GM12878 (cell line): ENCODE measurements at regions not wholly inside any gene's neighbourhood (a gene's known extent, or its start where the extent isn't known, plus 50 kb on each side); places are given as distances from the start of the nearest gene placed in this dataset.

ENCODE experiments used
- ATAC-seq: fragments of 200-7000 bp; cut with Tn5 transposase; 3 replicates; pipeline ENCODE4 v1.9.1; 2020; ENCODE audit warnings: mild to moderate bottlenecking, moderate library complexity
- BruUV-seq: library from RNA; stranded (reverse); fragments of 400-500 nt; replicated peaks from 2 replicates; lab custom pipeline; 2021; lab: Mats Ljungman, UMichigan
- CTCF ChIA-PET: fragments of 300-600 bp; sonication (Branson Sonifier 250); formaldehyde crosslinking; extraction: SDS; loops from one replicate; lab custom pipeline; 2021; ENCODE audit warnings: inconsistent platforms; lab: Yijun Ruan, JAX
- POLR2A ChIA-PET: fragments of 350-600 bp; formaldehyde crosslinking; extraction: SDS; loops from one replicate; lab custom pipeline; 2021; ENCODE audit warnings: inconsistent platforms; lab: Charles Lee
- RAD21 ChIA-PET: fragments of 300-600 bp; sonication (Branson Sonifier 250); formaldehyde crosslinking; loops from one replicate; lab custom pipeline; 2023; ENCODE audit warnings: antibody characterized with exemption; ENCODE audit not compliant: unreplicated experiment; lab: Charles Lee
- SMC1A ChIA-PET: fragments of 300-600 bp; sonication (Branson Sonifier 250); formaldehyde crosslinking; loops from one replicate; lab custom pipeline; 2023; ENCODE audit not compliant: unreplicated experiment, uncharacterized antibody; lab: Charles Lee
- DNase-seq: peaks from one replicate; pipeline ENCODE4 v3.0.0-alpha.2; 2011; ENCODE audit warnings: low read depth, low spot score
- FAIRE-seq: peaks from 3 replicates; lab custom pipeline; 2011; peaks lifted over from hg19 to GRCh38; lab: Jason Lieb, UNC
- H2AFZ ChIP-seq: 2 replicates; pipeline ENCODE4 v1.6.0; 2011; ENCODE audit warnings: low read depth, low read length, control low read depth; ENCODE audit not compliant: control insufficient read depth
- H3K27ac ChIP-seq: 2 replicates; pipeline ENCODE4 v1.5.1; 2011; ENCODE audit warnings: control low read depth; ENCODE audit not compliant: control insufficient read depth, insufficient read depth
- H3K27me3 ChIP-seq, 2 experiments: replicated peaks in 1 of 2; 2 replicates each; pipeline versions ENCODE4 v1.6.0 to v1.6.1; 2011; ENCODE audit warnings: low read length in 1 of 2; ENCODE audit not compliant: control insufficient read depth in 2 of 2, insufficient read depth in 2 of 2
- H3K36me3 ChIP-seq, 2 experiments: 2 replicates each; pipeline ENCODE4 v1.5.1; 2011; ENCODE audit warnings: low read length in 1 of 2; ENCODE audit not compliant: control insufficient read depth in 2 of 2, insufficient read depth in 2 of 2
- H3K4me1 ChIP-seq: 2 replicates; pipeline ENCODE4 v1.6.1; 2011; ENCODE audit warnings: mild to moderate bottlenecking, low read length, moderate library complexity, mixed read lengths; ENCODE audit not compliant: control insufficient read depth, insufficient read depth
- H3K4me2 ChIP-seq: 2 replicates; pipeline ENCODE4 v1.6.0; 2011; ENCODE audit warnings: control low read depth; ENCODE audit not compliant: control insufficient read depth, insufficient read depth
- H3K4me3 ChIP-seq: fragments of 200-600 bp; sonication (generic); 2 replicates; pipeline ENCODE4 v1.5.1; 2016
- H3K79me2 ChIP-seq: 2 replicates; pipeline ENCODE4 v1.6.0; 2011; ENCODE audit warnings: low read length; ENCODE audit not compliant: control insufficient read depth, insufficient read depth
- H3K9ac ChIP-seq: 2 replicates; pipeline ENCODE4 v1.8.0; 2011; ENCODE audit warnings: low read length, control low read depth, mixed read lengths; ENCODE audit not compliant: control insufficient read depth, insufficient read depth
- H3K9me3 ChIP-seq: replicated peaks from 3 replicates; pipeline ENCODE4 v1.5.1; 2011; ENCODE audit warnings: mild to moderate bottlenecking, low read length; ENCODE audit not compliant: control insufficient read depth, insufficient read depth
- H4K20me1 ChIP-seq: 2 replicates; pipeline ENCODE4 v1.6.0; 2011; ENCODE audit not compliant: control insufficient read depth, insufficient read depth
- ATF3 ChIP-seq: IDR thresholded peaks from 2 replicates; pipeline ENCODE4 v1.6.1; 2011; ENCODE audit warnings: low read depth, mild to moderate bottlenecking, low read length, moderate library complexity, borderline replicate concordance; ENCODE audit errors: extremely low read depth
- BHLHE40 ChIP-seq, 2 experiments: fragments of 450-650 bp in 1 of 2; IDR thresholded peaks; 2 replicates each; pipeline ENCODE4 v1.6.1; 2011 to 2017; ENCODE audit warnings: low read depth in 2 of 2, borderline replicate concordance in 1 of 2, improper control_type of control experiment in 1 of 2, low read length in 1 of 2, mild to moderate bottlenecking in 1 of 2
- CEBPB ChIP-seq, 2 experiments: fragments of 150-350 bp in 1 of 2; IDR thresholded peaks; 2 replicates each; pipeline ENCODE4 v1.6.1; 2012 to 2014; ENCODE audit warnings: low read depth in 2 of 2, low read length in 2 of 2, borderline replicate concordance in 1 of 2, inconsistent platforms in 1 of 2
- EGR1 ChIP-seq, 2 experiments: IDR thresholded peaks; 1 replicate in 1 of 2; 2 replicates in 1 of 2; pipeline ENCODE4 v1.6.1; 2011 to 2012; ENCODE audit warnings: low read depth in 2 of 2, low read length in 2 of 2, borderline replicate concordance in 1 of 2, mild to moderate bottlenecking in 1 of 2, moderate library complexity in 1 of 2
- HDAC6 ChIP-seq: fragments of 200-600 bp; sonication (generic); IDR thresholded peaks from one replicate; pipeline ENCODE4 v1.8.0; 2017; ENCODE audit warnings: antibody characterized with exemption; ENCODE audit not compliant: unreplicated experiment
- IKZF2 ChIP-seq, 2 experiments: fragments of 450-650 bp; IDR thresholded peaks; 2 replicates each; pipeline ENCODE4 v1.6.1; 2017; ENCODE audit warnings: mild to moderate bottlenecking in 2 of 2, moderate library complexity in 2 of 2
- IRF5 ChIP-seq: fragments of 450-650 bp; IDR thresholded peaks from 2 replicates; pipeline ENCODE4 v1.6.1; 2017; ENCODE audit warnings: borderline replicate concordance
- KDM1A ChIP-seq: fragments of 200-600 bp; sonication (generic); IDR thresholded peaks from 2 replicates; pipeline ENCODE4 v1.6.1; 2016; ENCODE audit warnings: borderline replicate concordance
- MEF2B ChIP-seq: fragments of 450-650 bp; IDR thresholded peaks from 2 replicates; pipeline ENCODE4 v1.6.1; 2018; ENCODE audit warnings: mild to moderate bottlenecking, moderate library complexity; ENCODE audit not compliant: partially characterized antibody, poor library complexity, severe bottlenecking
- NFYB ChIP-seq: IDR thresholded peaks from 2 replicates; pipeline ENCODE4 v1.6.1; 2011; ENCODE audit warnings: low read depth, mild to moderate bottlenecking, low read length, improper control_type of control experiment, moderate library complexity; ENCODE audit not compliant: insufficient read depth
- POU2F2 ChIP-seq: IDR thresholded peaks from 3 replicates; pipeline ENCODE4 v1.6.1; 2011; ENCODE audit warnings: low read depth, mild to moderate bottlenecking, low read length, borderline replicate concordance
- RB1 ChIP-seq: fragments of 450-650 bp; formaldehyde crosslinking; IDR thresholded peaks from 2 replicates; pipeline ENCODE4 v1.6.1; 2017; ENCODE audit warnings: mild to moderate bottlenecking, borderline replicate concordance
- SREBF2 ChIP-seq: IDR thresholded peaks from 2 replicates; pipeline ENCODE4 v1.6.1; 2012; ENCODE audit warnings: mild to moderate bottlenecking, low read length
- STAT1 ChIP-seq: fragments of 450-650 bp; conservative IDR thresholded peaks from 2 replicates; pipeline ENCODE4 v1.6.1; 2014; ENCODE audit warnings: antibody characterized with exemption, mild to moderate bottlenecking
- TARDBP ChIP-seq: IDR thresholded peaks from 2 replicates; pipeline ENCODE4 v1.6.1; 2016; ENCODE audit warnings: borderline replicate concordance
- TBL1XR1 ChIP-seq: IDR thresholded peaks from 2 replicates; pipeline ENCODE4 v1.6.1; 2012; ENCODE audit warnings: low read depth, low read length, improper control_type of control experiment
- ZBED1 ChIP-seq: IDR thresholded peaks from 2 replicates; pipeline ENCODE4 v1.6.1; 2016; ENCODE audit warnings: borderline replicate concordance
- WGBS: methylation state at CpG from one replicate; pipeline ENCODE4 v1.1.6; 2016; ENCODE audit warnings: low lambda C conversion rate; ENCODE audit not compliant: insufficient replicate concordance, insufficient coverage; ENCODE audit errors: missing lambda C conversion rate; 5-methylcytosine and 5-hydroxymethylcytosine counted together
- in situ Hi-C: fragments of 300-500 bp; cut with MboI; formaldehyde crosslinking; loops from 9 replicates; pipeline ENCODE4 v1.14.3; 2018; ENCODE audit warnings: mixed read lengths
- intact Hi-C: fragments of 100-400 bp; cut with micrococcal nuclease; formaldehyde crosslinking; loops from one replicate; pipeline ENCODE4 v1.14.2; 2022; ENCODE audit not compliant: unreplicated experiment

- POLR2A ChIA-PET, result no interaction called here
Measured at GRCh38 chr3:177515786-177516157, 318.5 kb upstream of the TBL1XR1 start.

GRCh38 chr3:177516158-177517011, 319.1 kb upstream of the TBL1XR1 start:
- no peak overlapping the region for H3K9ac ChIP-seq
- no peak for FAIRE-seq
- no peak for ATAC-seq
- no peak for TF ChIP-seq NFYB
- no peak for TF ChIP-seq SREBF2
- no peak for TF ChIP-seq POU2F2
- no peak for TF ChIP-seq TBL1XR1
- TF ChIP-seq STAT1, result no peak
- no peak for TF ChIP-seq HDAC6
- TF ChIP-seq TARDBP, result no peak
- no peak for TF ChIP-seq ATF3
- no peak for TF ChIP-seq KDM1A
- no peak for TF ChIP-seq IRF5
- TF ChIP-seq CEBPB (IDR thresholded peaks at IDR 0.05; ENCODE audit: borderline replicate concordance in 1 of 2, low read depth in 2 of 2, low read length in 2 of 2), result no peak
- no peak for TF ChIP-seq ZBED1
- no peak for TF ChIP-seq IKZF2 (IDR thresholded peaks at IDR 0.05)
- TF ChIP-seq MEF2B, result no peak
- no peak for TF ChIP-seq RB1
- no peak for TF ChIP-seq BHLHE40 (IDR thresholded peaks at IDR 0.05; ENCODE audit: borderline replicate concordance in 1 of 2, low read depth in 2 of 2, low read length in 1 of 2)

More at GRCh38 chr3:177515786-177516157, 318.5 kb upstream of the TBL1XR1 start:
- Histone ChIP-seq H4K20me1 (no peaks in the 10 kb centered on the region), H3K27ac (no peak overlapping the region), H3K4me2 (no peak overlapping the region), H3K4me1 (no peaks in the 10 kb centered on the region), H3K79me2 (no peaks in the 10 kb centered on the region), H2AFZ (no peak overlapping the region), H3K4me3 (no peak overlapping the region), H3K36me3 (no peaks in the 10 kb centered on the region), H3K9ac (no peak overlapping the region), H3K27me3 (no peaks in the 10 kb centered on the region), H3K9me3 (no peaks in the 10 kb centered on the region)
- intact Hi-C loops (no loop called here), in situ Hi-C loops (no loop called here)
- BruUV-seq, result no TSS peak
- ChIA-PET RAD21 (no interaction called here), CTCF (no interaction called here), SMC1A (no interaction called here)
- WGBS, result 38% methylated on average over 3 of the region's 3 CpGs
- ATAC-seq, result no peak
- no peak for FAIRE-seq
- no peak for DNase-seq
- no peak for TF ChIP-seq EGR1 (IDR thresholded peaks at IDR 0.05; ENCODE audit: borderline replicate concordance in 1 of 2, low read depth in 2 of 2, low read length in 2 of 2)

More at GRCh38 chr3:177516158-177517011, 319.1 kb upstream of the TBL1XR1 start:
- WGBS, result 71% methylated on average over 14 of the region's 14 CpGs
- Histone ChIP-seq H3K4me3 (no peak overlapping the region), H3K4me1 (no peaks in the 10 kb centered on the region), H3K79me2 (no peaks in the 10 kb centered on the region), H3K9me3 (no peaks in the 10 kb centered on the region), H2AFZ (no peak overlapping the region), H3K27me3 (no peaks in the 10 kb centered on the region), H3K4me2 (no peak overlapping the region), H3K27ac (no peak overlapping the region), H3K36me3 (no peaks in the 10 kb centered on the region), H4K20me1 (no peaks in the 10 kb centered on the region)
- RAD21 ChIA-PET, result no interaction called here
- SMC1A ChIA-PET, result no interaction called here
- CTCF ChIA-PET, result no interaction called here
- intact Hi-C loops, result no loop called here
- POLR2A ChIA-PET, result no interaction called here
- BruUV-seq, result no TSS peak
- no peak for DNase-seq
- in situ Hi-C loops, result no loop called here
